ENCODE measurements at regions not wholly inside any gene's neighbourhood (a gene's known extent, or its start where the extent isn't known, plus 50 kb on each side); places are given as distances from the start of the nearest gene placed in this dataset.
A peak's percentile ranks its signal among the peaks of the same experiment; 100 is the strongest.

- H3K9me1 ChIP-seq (replicated peaks; ENCODE audit: control insufficient read depth, extremely low read depth, insufficient read depth, low read length), result no peaks in the 10 kb centered on the region
- H3K27me3 ChIP-seq (ENCODE audit: control insufficient read depth in 2 of 2, insufficient read depth in 2 of 2, low read length in 2 of 2), result no peaks in the 10 kb centered on the region
- peak overlapping the region in 2 of 3 experiments; percentile 36 to 56 for H3K4me3 ChIP-seq (replicated peaks in 1 of 3; ENCODE audit: insufficient read depth in 1 of 3, low read depth in 1 of 3, low read length in 3 of 3)
- H3K36me3 ChIP-seq (ENCODE audit: control insufficient read depth in 2 of 2, extremely low read depth in 1 of 2, insufficient read depth in 2 of 2, low read length in 2 of 2), result no peaks in the 10 kb centered on the region
- TF ChIP-seq POLR2AphosphoS5 (IDR thresholded peaks at IDR 0.05; ENCODE audit: insufficient read depth, low read depth, low read length), result no peak
- peak; percentile 51 for TF ChIP-seq GATA2 (IDR thresholded peaks at IDR 0.05; ENCODE audit: insufficient read depth, insufficient read length, low read depth, low read length)
- TF ChIP-seq POLR2A (IDR thresholded peaks at IDR 0.05; ENCODE audit: low read depth, low read length), result no peak
- TF ChIP-seq EZH2 (IDR thresholded peaks at IDR 0.05; ENCODE audit: borderline replicate concordance, low read depth, low read length, severe bottlenecking), result no peak
- TF ChIP-seq CTCF (IDR thresholded peaks at IDR 0.05; ENCODE audit: extremely low read depth in 1 of 2, insufficient read depth in 1 of 2, low read depth in 1 of 2, low read length in 2 of 2), result no peak
- no peak for TF ChIP-seq MAX (IDR thresholded peaks at IDR 0.05; ENCODE audit: insufficient read depth, insufficient read length)
- no peak for TF ChIP-seq FOS (IDR thresholded peaks at IDR 0.05; ENCODE audit: borderline replicate concordance, insufficient read depth, low read length)
- peak; percentile 36 for TF ChIP-seq JUN (IDR thresholded peaks at IDR 0.05; ENCODE audit: borderline replicate concordance, insufficient read depth, insufficient read length, low read depth)
- no peak for TF ChIP-seq MYC (IDR thresholded peaks at IDR 0.05; ENCODE audit: low read depth, low read length)
- CTCF ChIA-PET, result interaction anchor here (1.6 kb wide), 1 partner anchor 370 kb away, joined by 5 read pairs; the partner anchor contains the start of gene ARL4A
- no peaks in the 10 kb centered on the region for H4K20me1 ChIP-seq (replicated peaks; ENCODE audit: control insufficient read depth, extremely low read depth, insufficient read depth, low read length)
- H3K9me3 ChIP-seq (replicated peaks; ENCODE audit: control insufficient read depth, insufficient read depth, low read length), result no peaks in the 10 kb centered on the region
- peak overlapping the region; percentile 97 for H3K4me2 ChIP-seq (ENCODE audit: insufficient read depth, low read length)
- DNase-seq (ENCODE audit: low read depth, low spot score) (peak; percentile 79), FAIRE-seq (peak; percentile 70)
- peak overlapping the region; percentile 81 for H3K27ac ChIP-seq (ENCODE audit: insufficient read depth, low read depth, low read length)
- H3K4me1 ChIP-seq (ENCODE audit: control insufficient read depth, extremely low read depth, insufficient read depth, low read length), result peaks cover 13% of the 10 kb centered on the region
- H3K9ac ChIP-seq (replicated peaks; ENCODE audit: extremely low read depth, insufficient read depth, low read length), result peak overlapping the region; percentile 62
- no peaks in the 10 kb centered on the region for H3K79me2 ChIP-seq (ENCODE audit: control insufficient read depth, insufficient read depth, low read length)
- dilution Hi-C loops (cut with MboI; ENCODE audit: extremely low pct_ligation_motif_present, low sequenced_read_pairs) (no loop called here), intact Hi-C loops (cut with micrococcal nuclease) (loop anchor here (1.0 to 2.0 kb wide), 3 partner anchors 29 to 370 kb away; partner anchors contain the start of gene ARL4A)
- peak overlapping the region; percentile 97 for H2AFZ ChIP-seq (ENCODE audit: low read depth, low read length)
- no TSS peak for BruUV-seq (replicated peaks)
- POLR2A ChIA-PET, result no interaction called here
Observed at GRCh38 chr7:13057462-13058200, 370.2 kb downstream of the ARL4A start.

All from endothelial cell of umbilical vein (primary cell).